ENCODE measurements at regions not wholly inside any gene's neighbourhood (a gene's known extent, or its start where the extent isn't known, plus 50 kb on each side); places are given as distances from the start of the nearest gene placed in this dataset.

GRCh38 chr1:60413091-60413490 is 339.5 kb upstream of the C1orf87 start:
- Histone ChIP-seq H3K9me3 (ENCODE audit: control insufficient read depth, insufficient read depth, low read length) (no peaks in the 10 kb centered on the region), H3K27ac (ENCODE audit: low read length) (no peak overlapping the region), H3K4me1 (ENCODE audit: control insufficient read depth, insufficient read depth, low read length) (no peaks in the 10 kb centered on the region), H3K36me3 (ENCODE audit: control insufficient read depth, insufficient read depth, low read length) (no peaks in the 10 kb centered on the region), H3K4me3 (ENCODE audit: low read length) (no peak overlapping the region), H3K27me3 (ENCODE audit: control insufficient read depth, insufficient read depth, low read length) (no peaks in the 10 kb centered on the region)
- TF ChIP-seq CTCF (IDR thresholded peaks at IDR 0.05) = no peak
- peaks cover 4 to 12% of the 10 kb centered on the region in 2 donors for H3K9me3 Mint-ChIP-seq
- H3K4me1 Mint-ChIP-seq = no peaks in the 10 kb centered on the region
- no peaks in the 10 kb centered on the region for H3K27me3 Mint-ChIP-seq (ENCODE audit: low read depth in 2 of 2)
- H3K27ac Mint-ChIP-seq = no peak overlapping the region
- WGBS (ENCODE audit: insufficient coverage) = 83% methylated on average over 1 of the region's 1 CpG
- ATAC-seq = no peak
- H3K36me3 Mint-ChIP-seq = no peaks in the 10 kb centered on the region
- intact Hi-C loops (cut with micrococcal nuclease) = no loop called here
- no peak for DNase-seq
- H3K4me3 Mint-ChIP-seq = no peak overlapping the region

- no peaks in the 10 kb centered on the region for H3K9me3 ChIP-seq (ENCODE audit: control insufficient read depth, insufficient read depth, low read length)
- Mint-ChIP-seq H3K27me3 (ENCODE audit: low read depth in 2 of 2) (no peaks in the 10 kb centered on the region), H3K36me3 (no peaks in the 10 kb centered on the region), H3K9me3 (peaks cover 6 to 10% of the 10 kb centered on the region in 2 donors), H3K27ac (no peak overlapping the region), H3K4me3 (no peak overlapping the region), H3K4me1 (no peaks in the 10 kb centered on the region)
- H3K36me3 ChIP-seq (ENCODE audit: control insufficient read depth, insufficient read depth, low read length) = no peaks in the 10 kb centered on the region
- no peak overlapping the region for H3K4me3 ChIP-seq (ENCODE audit: low read length)
- DNase-seq (no peak), ATAC-seq (no peak)
- H3K27ac ChIP-seq (ENCODE audit: low read length) = no peak overlapping the region
- no peaks in the 10 kb centered on the region for H3K4me1 ChIP-seq (ENCODE audit: control insufficient read depth, insufficient read depth, low read length)
- H3K27me3 ChIP-seq (ENCODE audit: control insufficient read depth, insufficient read depth, low read length) = no peaks in the 10 kb centered on the region
- WGBS (ENCODE audit: insufficient coverage) = 54% methylated on average over 1 of the region's 2 CpGs
- TF ChIP-seq CTCF (IDR thresholded peaks at IDR 0.05) = no peak
- intact Hi-C loops (cut with micrococcal nuclease) = no loop called here
Measured at GRCh38 chr1:60411591-60411990, 338.0 kb upstream of the C1orf87 start.

DNA sequence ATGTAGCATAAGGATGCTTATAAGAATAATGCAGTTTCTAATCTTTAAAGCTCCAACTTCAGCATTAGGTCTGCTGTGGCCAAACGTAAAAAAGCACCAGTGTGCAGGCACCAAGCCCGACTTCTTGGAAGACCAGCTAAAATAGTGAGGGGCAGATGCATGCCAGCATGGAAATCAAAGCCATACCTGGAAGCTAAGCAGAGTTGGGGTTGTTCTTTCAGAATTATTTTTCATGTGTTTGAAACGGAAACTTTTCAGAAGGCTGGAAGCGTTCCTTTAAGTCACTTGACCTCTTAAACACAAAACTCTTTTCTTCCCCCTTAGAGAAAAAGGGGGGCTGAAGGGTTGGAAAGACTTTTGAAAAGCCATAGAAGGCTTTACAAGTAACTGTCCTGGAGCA is 329.2 kb upstream of the C1orf87 start:
- intact Hi-C loops (cut with micrococcal nuclease) = no loop called here
- Histone ChIP-seq H3K4me1 (ENCODE audit: control insufficient read depth, insufficient read depth, low read length) (no peaks in the 10 kb centered on the region), H3K36me3 (ENCODE audit: control insufficient read depth, insufficient read depth, low read length) (no peaks in the 10 kb centered on the region), H3K9me3 (ENCODE audit: control insufficient read depth, insufficient read depth, low read length) (no peaks in the 10 kb centered on the region), H3K27ac (ENCODE audit: low read length) (no peak overlapping the region), H3K4me3 (ENCODE audit: low read length) (no peak overlapping the region), H3K27me3 (ENCODE audit: control insufficient read depth, insufficient read depth, low read length) (no peaks in the 10 kb centered on the region)
- DNase-seq (no peak), ATAC-seq (no peak)
- Mint-ChIP-seq H3K4me3 (no peak overlapping the region), H3K4me1 (no peaks in the 10 kb centered on the region), H3K27ac (no peak overlapping the region), H3K27me3 (ENCODE audit: low read depth in 2 of 2) (no peaks in the 10 kb centered on the region), H3K36me3 (no peaks in the 10 kb centered on the region), H3K9me3 (peaks cover 2% of the 10 kb centered on the region in 2 donors)
- no peak for TF ChIP-seq CTCF (IDR thresholded peaks at IDR 0.05)
- WGBS (ENCODE audit: insufficient coverage) = 77% methylated on average over 2 of the region's 4 CpGs

DNA sequence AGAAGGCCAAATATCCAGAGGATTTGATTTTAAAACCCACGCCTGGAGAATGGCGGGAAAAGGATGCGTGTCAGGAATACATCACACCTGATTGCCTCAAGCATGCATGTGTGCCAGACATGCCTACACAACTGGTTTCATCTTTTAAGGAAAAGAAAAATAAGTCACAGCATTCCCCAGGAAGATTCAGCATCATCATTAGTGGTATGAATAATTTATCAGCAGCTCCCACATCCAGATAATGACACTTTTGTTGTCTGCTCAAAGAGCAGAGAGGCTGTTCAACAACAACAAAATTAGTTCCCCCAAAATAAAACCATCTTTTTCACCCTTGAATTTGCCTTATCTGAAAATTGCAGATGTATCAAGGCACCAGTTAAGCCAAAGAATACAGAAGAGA is 328.6 kb upstream of the C1orf87 start:
- Histone ChIP-seq H3K36me3 (ENCODE audit: control insufficient read depth, insufficient read depth, low read length) (no peaks in the 10 kb centered on the region), H3K4me1 (ENCODE audit: control insufficient read depth, insufficient read depth, low read length) (no peaks in the 10 kb centered on the region), H3K4me3 (ENCODE audit: low read length) (no peak overlapping the region), H3K27ac (ENCODE audit: low read length) (no peak overlapping the region), H3K9me3 (ENCODE audit: control insufficient read depth, insufficient read depth, low read length) (no peaks in the 10 kb centered on the region), H3K27me3 (ENCODE audit: control insufficient read depth, insufficient read depth, low read length) (no peaks in the 10 kb centered on the region)
- TF ChIP-seq CTCF (IDR thresholded peaks at IDR 0.05) = no peak
- Mint-ChIP-seq H3K27ac (no peak overlapping the region), H3K9me3 (peaks cover 0 to 2% of the 10 kb centered on the region in 2 donors), H3K4me1 (no peaks in the 10 kb centered on the region), H3K36me3 (no peaks in the 10 kb centered on the region), H3K27me3 (ENCODE audit: low read depth in 2 of 2) (no peaks in the 10 kb centered on the region), H3K4me3 (no peak overlapping the region)
- DNase-seq (no peak), ATAC-seq (no peak)
- intact Hi-C loops (cut with micrococcal nuclease) = no loop called here
- whole genome bisulfite sequencing (ENCODE audit: insufficient coverage) = 94% methylated on average over 3 of the region's 3 CpGs
